IMR-90 (cell line): ENCODE measurements at regions not wholly inside any gene's neighbourhood (a gene's known extent, or its start where the extent isn't known, plus 50 kb on each side); places are given as distances from the start of the nearest gene placed in this dataset.

Experiments
- MAZ ChIP-seq: IDR thresholded peaks from 2 replicates; pipeline ENCODE4 v1.6.1; 2012; ENCODE audit warnings: low read depth, mild to moderate bottlenecking, low read length, improper control_type of control experiment, moderate library complexity, borderline replicate concordance
- POLR2A ChIP-seq: IDR thresholded peaks from 2 replicates; pipeline ENCODE4 v1.6.1; 2012; ENCODE audit warnings: mild to moderate bottlenecking, low read depth, low read length
- RAD21 ChIP-seq: IDR thresholded peaks from 2 replicates; pipeline ENCODE4 v1.6.1; 2012; ENCODE audit warnings: low read length, improper control_type of control experiment
- TF ChIP-seq, protein P1 (sequence below): conservative IDR thresholded peaks from 2 replicates; pipeline ENCODE4 v1.5.1; 2012; ENCODE audit warnings: mild to moderate bottlenecking, low read depth, low read length, improper control_type of control experiment

DNA sequence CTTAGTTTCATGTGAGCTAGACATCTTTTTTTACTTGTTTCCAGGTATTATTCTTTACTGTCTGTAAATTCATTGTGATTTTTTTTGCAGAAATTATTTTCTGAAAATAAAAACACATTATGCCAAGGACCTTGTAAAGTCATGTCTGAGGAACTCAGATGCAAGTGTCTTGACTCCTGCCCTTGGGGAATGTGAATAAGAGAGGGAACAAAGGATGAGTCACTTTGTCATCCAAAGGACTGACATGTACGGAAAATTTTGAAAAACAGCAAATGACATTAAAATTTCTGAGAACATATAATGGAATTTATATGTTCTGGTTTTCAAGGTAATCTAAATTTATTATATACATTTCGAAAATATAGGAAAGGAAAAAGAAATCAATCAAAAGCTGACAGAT lies 660.4 kb downstream of the CD109 start:
- no peak for TF ChIP-seq RAD21
- TF ChIP-seq, protein P1, sequence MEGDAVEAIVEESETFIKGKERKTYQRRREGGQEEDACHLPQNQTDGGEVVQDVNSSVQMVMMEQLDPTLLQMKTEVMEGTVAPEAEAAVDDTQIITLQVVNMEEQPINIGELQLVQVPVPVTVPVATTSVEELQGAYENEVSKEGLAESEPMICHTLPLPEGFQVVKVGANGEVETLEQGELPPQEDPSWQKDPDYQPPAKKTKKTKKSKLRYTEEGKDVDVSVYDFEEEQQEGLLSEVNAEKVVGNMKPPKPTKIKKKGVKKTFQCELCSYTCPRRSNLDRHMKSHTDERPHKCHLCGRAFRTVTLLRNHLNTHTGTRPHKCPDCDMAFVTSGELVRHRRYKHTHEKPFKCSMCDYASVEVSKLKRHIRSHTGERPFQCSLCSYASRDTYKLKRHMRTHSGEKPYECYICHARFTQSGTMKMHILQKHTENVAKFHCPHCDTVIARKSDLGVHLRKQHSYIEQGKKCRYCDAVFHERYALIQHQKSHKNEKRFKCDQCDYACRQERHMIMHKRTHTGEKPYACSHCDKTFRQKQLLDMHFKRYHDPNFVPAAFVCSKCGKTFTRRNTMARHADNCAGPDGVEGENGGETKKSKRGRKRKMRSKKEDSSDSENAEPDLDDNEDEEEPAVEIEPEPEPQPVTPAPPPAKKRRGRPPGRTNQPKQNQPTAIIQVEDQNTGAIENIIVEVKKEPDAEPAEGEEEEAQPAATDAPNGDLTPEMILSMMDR, result no peak
- no peak for TF ChIP-seq POLR2A
- no peak for TF ChIP-seq MAZ
